Chondrocyte (in vitro differentiated cells): ENCODE measurements at regions not wholly inside any gene's neighbourhood (a gene's known extent, or its start where the extent isn't known, plus 50 kb on each side); places are given as distances from the start of the nearest gene placed in this dataset.
A peak's percentile ranks its signal among the peaks of the same experiment; 100 is the strongest.

Experiments used
- DNase-seq: peaks from one replicate; pipeline ENCODE4 v3.0.0; 2021; ENCODE audit warnings: mixed read lengths, low spot score
- H3K27ac Mint-ChIP-seq: one replicate; pipeline ENCODE4 v1.8.0; 2021; ENCODE audit warnings: mild to moderate bottlenecking, moderate library complexity, mixed read lengths; ENCODE audit not compliant: unreplicated experiment
- H3K27me3 Mint-ChIP-seq: 2 replicates; pipeline ENCODE4 v1.8.0; 2021; ENCODE audit warnings: low read depth, mixed read lengths
- H3K36me3 Mint-ChIP-seq: 2 replicates; pipeline ENCODE4 v1.8.0; 2021; ENCODE audit warnings: low read depth, mixed read lengths
- H3K4me1 Mint-ChIP-seq: 2 replicates; pipeline ENCODE4 v1.8.0; 2021; ENCODE audit warnings: low read depth, mild to moderate bottlenecking, mixed read lengths
- H3K4me3 Mint-ChIP-seq: one replicate; pipeline ENCODE4 v1.8.0; 2021; ENCODE audit warnings: mild to moderate bottlenecking, moderate library complexity, mixed read lengths; ENCODE audit not compliant: unreplicated experiment
- H3K9me3 Mint-ChIP-seq: 2 replicates; pipeline ENCODE4 v1.8.0; 2021; ENCODE audit warnings: low read depth, mixed read lengths
- TF ChIP-seq, protein P1 (sequence below): fragments of 200-600 bp; sonication (generic); IDR thresholded peaks from 2 replicates; pipeline ENCODE4 v1.5.0; 2021; ENCODE audit warnings: antibody characterized with exemption, mild to moderate bottlenecking, moderate library complexity

DNA sequence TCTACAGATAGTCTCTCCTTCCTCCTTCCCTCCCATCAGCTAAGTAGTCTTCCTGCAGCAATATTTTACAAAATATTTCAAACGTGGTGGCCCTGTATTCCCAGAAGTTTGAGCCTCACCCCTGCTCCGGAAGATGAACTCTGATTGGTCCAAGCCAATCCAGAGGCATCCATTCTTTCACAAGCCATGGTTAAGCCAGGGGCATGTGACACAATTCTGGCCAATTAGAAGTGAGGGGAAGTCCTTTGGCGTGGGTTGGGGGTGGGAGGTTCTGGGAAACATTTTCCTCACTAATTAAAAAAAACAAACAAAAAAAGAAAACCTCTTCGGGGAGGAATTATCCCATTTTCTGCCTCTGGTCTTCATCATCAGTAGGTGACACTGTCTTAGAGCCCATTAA, 69.4 kb upstream of the GSC start:
- TF ChIP-seq, protein P1, sequence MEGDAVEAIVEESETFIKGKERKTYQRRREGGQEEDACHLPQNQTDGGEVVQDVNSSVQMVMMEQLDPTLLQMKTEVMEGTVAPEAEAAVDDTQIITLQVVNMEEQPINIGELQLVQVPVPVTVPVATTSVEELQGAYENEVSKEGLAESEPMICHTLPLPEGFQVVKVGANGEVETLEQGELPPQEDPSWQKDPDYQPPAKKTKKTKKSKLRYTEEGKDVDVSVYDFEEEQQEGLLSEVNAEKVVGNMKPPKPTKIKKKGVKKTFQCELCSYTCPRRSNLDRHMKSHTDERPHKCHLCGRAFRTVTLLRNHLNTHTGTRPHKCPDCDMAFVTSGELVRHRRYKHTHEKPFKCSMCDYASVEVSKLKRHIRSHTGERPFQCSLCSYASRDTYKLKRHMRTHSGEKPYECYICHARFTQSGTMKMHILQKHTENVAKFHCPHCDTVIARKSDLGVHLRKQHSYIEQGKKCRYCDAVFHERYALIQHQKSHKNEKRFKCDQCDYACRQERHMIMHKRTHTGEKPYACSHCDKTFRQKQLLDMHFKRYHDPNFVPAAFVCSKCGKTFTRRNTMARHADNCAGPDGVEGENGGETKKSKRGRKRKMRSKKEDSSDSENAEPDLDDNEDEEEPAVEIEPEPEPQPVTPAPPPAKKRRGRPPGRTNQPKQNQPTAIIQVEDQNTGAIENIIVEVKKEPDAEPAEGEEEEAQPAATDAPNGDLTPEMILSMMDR: no peak
- H3K27ac Mint-ChIP-seq: no peak overlapping the region
- H3K9me3 Mint-ChIP-seq: peaks cover 6% of the 10 kb centered on the region
- no peak for DNase-seq
- no peaks in the 10 kb centered on the region for H3K36me3 Mint-ChIP-seq
- peaks cover 2% of the 10 kb centered on the region for H3K27me3 Mint-ChIP-seq
- H3K4me3 Mint-ChIP-seq: no peak overlapping the region
- no peaks in the 10 kb centered on the region for H3K4me1 Mint-ChIP-seq

DNA sequence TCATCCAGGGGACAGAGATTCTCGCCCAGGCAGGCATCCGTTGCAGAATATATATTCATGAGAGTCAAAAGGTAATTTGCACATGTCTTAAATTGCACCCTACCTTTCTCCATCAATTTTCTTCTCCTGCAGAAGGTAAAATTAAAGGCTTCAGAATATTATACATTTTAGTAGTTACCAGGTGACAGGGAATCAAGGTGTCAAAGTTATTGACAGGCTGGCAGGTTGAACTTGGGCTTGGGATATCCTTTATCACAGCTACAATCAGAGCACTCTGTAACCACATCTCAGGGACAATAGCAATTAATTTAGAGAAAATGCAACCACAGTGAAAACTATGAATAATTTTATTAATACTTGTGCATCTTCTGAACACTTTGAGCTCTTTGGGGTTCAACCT, 66.9 kb upstream of the GSC start:
- Mint-ChIP-seq H3K36me3 (no peaks in the 10 kb centered on the region), H3K4me1 (no peaks in the 10 kb centered on the region), H3K9me3 (peaks cover 7% of the 10 kb centered on the region), H3K4me3 (no peak overlapping the region), H3K27me3 (peaks cover 2% of the 10 kb centered on the region), H3K27ac (no peak overlapping the region)
- TF ChIP-seq, protein P1: no peak
- DNase-seq: no peak

DNA sequence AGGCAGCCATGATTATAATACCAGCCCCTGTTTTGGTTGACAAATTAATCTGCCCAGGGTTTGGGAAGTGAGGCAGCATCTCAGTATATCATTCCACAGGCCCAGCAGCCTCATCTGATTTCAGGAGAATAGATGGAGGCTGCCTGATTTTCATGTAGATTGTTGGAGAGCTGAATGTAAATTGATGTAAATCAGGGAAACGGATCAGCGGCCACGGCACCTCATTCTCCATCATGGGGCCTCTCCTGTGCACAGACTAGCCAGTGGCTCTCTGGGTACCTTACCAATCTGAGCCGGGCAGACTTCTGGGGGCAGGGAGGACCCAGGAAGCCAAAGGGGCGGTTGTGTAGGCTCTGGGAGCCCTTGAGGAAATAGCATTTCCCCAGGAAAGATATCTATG, 63.7 kb upstream of the GSC start:
- no peak overlapping the region for H3K4me3 Mint-ChIP-seq
- H3K27ac Mint-ChIP-seq: no peak overlapping the region
- TF ChIP-seq, protein P1: no peak

DNA sequence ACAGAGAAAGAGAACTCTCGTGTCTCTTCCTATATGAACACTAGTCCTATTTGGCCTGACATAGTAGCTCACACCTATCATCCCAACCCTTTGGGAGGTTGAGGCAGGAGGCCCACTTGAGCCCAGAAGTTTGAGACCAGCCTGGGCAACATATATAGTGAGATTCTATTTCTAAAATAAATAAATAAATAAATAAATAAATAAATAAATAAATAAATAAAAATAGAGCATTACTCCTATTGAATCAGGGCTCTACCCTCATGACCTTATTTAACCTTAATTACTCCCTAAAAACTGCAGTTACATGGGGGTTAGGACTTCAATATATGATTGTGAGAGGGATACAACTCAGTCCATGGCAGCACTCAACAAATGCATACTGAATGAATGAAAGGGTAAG, 61.2 kb upstream of the GSC start:
- peaks cover 7% of the 10 kb centered on the region for H3K4me1 Mint-ChIP-seq
- H3K27ac Mint-ChIP-seq: no peak overlapping the region
- no peak for DNase-seq
- H3K36me3 Mint-ChIP-seq: no peaks in the 10 kb centered on the region
- no peaks in the 10 kb centered on the region for H3K27me3 Mint-ChIP-seq
- no peak overlapping the region for H3K4me3 Mint-ChIP-seq
- TF ChIP-seq, protein P1: no peak
- H3K9me3 Mint-ChIP-seq: peaks cover 7% of the 10 kb centered on the region

More for the DNA sequence above, 63.7 kb upstream of the GSC start:
- Mint-ChIP-seq H3K4me1 (no peaks in the 10 kb centered on the region), H3K27me3 (peaks cover 2% of the 10 kb centered on the region), H3K9me3 (peaks cover 7% of the 10 kb centered on the region), H3K36me3 (no peaks in the 10 kb centered on the region)
- DNase-seq: no peak

DNA sequence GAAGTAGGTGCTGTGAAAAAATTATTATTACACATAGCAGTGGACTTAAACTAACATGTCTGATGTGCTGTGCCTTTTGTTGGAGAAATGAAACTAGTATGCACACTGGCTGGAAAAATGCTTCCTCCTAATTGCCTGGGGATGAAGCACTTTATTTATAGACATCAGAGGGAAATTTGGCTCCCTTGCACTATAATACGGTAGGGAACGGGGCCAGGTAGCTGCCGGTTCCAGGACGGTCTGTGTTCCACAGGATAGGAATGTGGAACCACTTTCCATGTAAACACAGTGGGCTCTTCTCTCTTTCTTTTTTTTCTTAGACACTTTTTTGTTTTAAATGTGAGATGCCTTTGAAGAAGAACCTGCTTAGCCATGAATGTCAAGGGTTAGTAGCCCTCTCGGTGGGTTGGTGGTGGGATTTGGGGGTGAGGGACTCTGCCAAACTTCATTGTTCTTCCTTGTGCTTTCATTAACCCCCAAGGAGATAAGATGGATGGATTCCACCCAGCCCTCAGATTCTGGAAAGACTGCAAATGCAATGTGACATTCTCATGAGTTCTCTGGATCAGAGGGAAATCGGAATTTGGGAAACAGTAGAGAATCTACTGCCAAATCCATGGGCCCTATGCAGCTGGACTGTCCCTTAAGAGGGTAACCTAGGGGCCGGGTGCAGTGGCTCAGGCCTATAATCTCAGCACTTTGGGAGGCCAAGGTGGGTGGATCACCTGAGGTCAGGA, 58.0 kb upstream of the GSC start:
- H3K27me3 Mint-ChIP-seq: peaks cover 4% of the 10 kb centered on the region
- no peak overlapping the region for H3K4me3 Mint-ChIP-seq
- peaks cover 2% of the 10 kb centered on the region for H3K36me3 Mint-ChIP-seq
- H3K4me1 Mint-ChIP-seq: peaks cover 10% of the 10 kb centered on the region
- TF ChIP-seq, protein P1: no peak
- DNase-seq: peak; percentile 25
- no peak overlapping the region for H3K27ac Mint-ChIP-seq
- peaks cover 11% of the 10 kb centered on the region for H3K9me3 Mint-ChIP-seq
